Tibial nerve (tissue), 3 donors: ENCODE measurements at regions not wholly inside any gene's neighbourhood (a gene's known extent, or its start where the extent isn't known, plus 50 kb on each side); places are given as distances from the start of the nearest gene placed in this dataset.

ENCODE experiments used
- CTCF ChIP-seq, 5 experiments: fragments of 200-600 bp in 3 of 5; fragments of 450-650 bp in 2 of 5; sonication (generic) in 3 of 5; IDR thresholded peaks; one replicate each; pipeline ENCODE4 v1.5.1; 2016 to 2019; ENCODE audit warnings: antibody characterized with exemption in 5 of 5, mild to moderate bottlenecking in 3 of 5, moderate library complexity in 2 of 5
- POLR2A ChIP-seq, 2 donors: fragments of 450-650 bp; IDR thresholded peaks; one replicate each; pipeline ENCODE4 v1.6.1; 2017; ENCODE audit warnings: antibody characterized with exemption in 2 of 2, mild to moderate bottlenecking in 2 of 2, moderate library complexity in 2 of 2

- no peak for TF ChIP-seq POLR2A (IDR thresholded peaks at IDR 0.05)
- TF ChIP-seq CTCF (IDR thresholded peaks at IDR 0.05), result no peak
These were observed 698.6 kb downstream of the PLA2G4A start for GRCh38 chr1:187527346-187527745.
